SK-N-SH (cell line): ENCODE measurements at regions not wholly inside any gene's neighbourhood (a gene's known extent, or its start where the extent isn't known, plus 50 kb on each side); places are given as distances from the start of the nearest gene placed in this dataset.

ENCODE experiments used
- EZH2phosphoT487 ChIP-seq: fragments of 200-600 bp; sonication (generic); IDR thresholded peaks from 2 replicates; pipeline ENCODE4 v1.6.1; 2017; ENCODE audit warnings: low read depth, mixed run types, mild to moderate bottlenecking, antibody characterized with exemption, moderate library complexity, borderline replicate concordance
- JUND ChIP-seq: IDR thresholded peaks from 2 replicates; pipeline ENCODE4 v1.4.0; 2012
- NRF1 ChIP-seq: IDR thresholded peaks from 2 replicates; pipeline ENCODE4 v1.6.1; 2012; ENCODE audit warnings: low read depth, mild to moderate bottlenecking, low read length
- REST ChIP-seq: IDR thresholded peaks from 2 replicates; pipeline ENCODE4 v1.6.1; 2012; ENCODE audit warnings: mild to moderate bottlenecking, low read depth, low read length, moderate library complexity
- TAF1 ChIP-seq: IDR thresholded peaks from 2 replicates; pipeline ENCODE4 v1.6.1; 2012; ENCODE audit warnings: low read depth, mild to moderate bottlenecking, low read length, moderate library complexity, borderline replicate concordance
- YY1 ChIP-seq: IDR thresholded peaks from 2 replicates; pipeline ENCODE4 v1.4.0; 2012; ENCODE audit warnings: low read depth, mild to moderate bottlenecking
- TF ChIP-seq, protein P1 (sequence below): fragments of 200-600 bp; sonication (generic); IDR thresholded peaks from 2 replicates; pipeline ENCODE4 v1.6.1; 2017; ENCODE audit warnings: antibody characterized with exemption, mild to moderate bottlenecking, moderate library complexity

DNA sequence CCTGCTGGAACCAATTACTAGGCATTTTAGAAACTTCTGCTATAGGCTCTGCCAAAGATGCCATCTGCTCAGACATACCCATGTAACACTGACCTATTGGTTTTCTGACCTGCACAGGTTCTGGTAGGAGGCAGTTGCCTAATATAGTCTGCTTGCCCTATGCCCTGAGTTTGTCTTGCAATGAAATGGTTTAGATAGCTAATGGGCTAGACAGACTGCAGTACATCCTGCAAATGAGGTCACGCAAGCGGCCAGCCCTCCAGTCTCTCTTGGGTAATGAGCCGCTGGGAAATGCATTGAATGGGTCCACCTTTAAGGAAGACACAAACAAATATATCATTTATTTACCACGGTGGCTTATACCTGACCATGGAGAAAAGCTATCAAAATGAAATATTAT, 90.6 kb upstream of the B3GAT2 start:
- TF ChIP-seq, protein P1, sequence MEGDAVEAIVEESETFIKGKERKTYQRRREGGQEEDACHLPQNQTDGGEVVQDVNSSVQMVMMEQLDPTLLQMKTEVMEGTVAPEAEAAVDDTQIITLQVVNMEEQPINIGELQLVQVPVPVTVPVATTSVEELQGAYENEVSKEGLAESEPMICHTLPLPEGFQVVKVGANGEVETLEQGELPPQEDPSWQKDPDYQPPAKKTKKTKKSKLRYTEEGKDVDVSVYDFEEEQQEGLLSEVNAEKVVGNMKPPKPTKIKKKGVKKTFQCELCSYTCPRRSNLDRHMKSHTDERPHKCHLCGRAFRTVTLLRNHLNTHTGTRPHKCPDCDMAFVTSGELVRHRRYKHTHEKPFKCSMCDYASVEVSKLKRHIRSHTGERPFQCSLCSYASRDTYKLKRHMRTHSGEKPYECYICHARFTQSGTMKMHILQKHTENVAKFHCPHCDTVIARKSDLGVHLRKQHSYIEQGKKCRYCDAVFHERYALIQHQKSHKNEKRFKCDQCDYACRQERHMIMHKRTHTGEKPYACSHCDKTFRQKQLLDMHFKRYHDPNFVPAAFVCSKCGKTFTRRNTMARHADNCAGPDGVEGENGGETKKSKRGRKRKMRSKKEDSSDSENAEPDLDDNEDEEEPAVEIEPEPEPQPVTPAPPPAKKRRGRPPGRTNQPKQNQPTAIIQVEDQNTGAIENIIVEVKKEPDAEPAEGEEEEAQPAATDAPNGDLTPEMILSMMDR = no peak
- no peak for TF ChIP-seq EZH2phosphoT487
- TF ChIP-seq JUND = no peak
- no peak for TF ChIP-seq YY1
- TF ChIP-seq TAF1 = no peak
- no peak for TF ChIP-seq NRF1
- no peak for TF ChIP-seq REST
